Fibroblast of villous mesenchyme (primary cell): ENCODE measurements at regions not wholly inside any gene's neighbourhood (a gene's known extent, or its start where the extent isn't known, plus 50 kb on each side); places are given as distances from the start of the nearest gene placed in this dataset.

Experiments used
- DNase-seq: peaks from one replicate; pipeline ENCODE4 v3.0.0-alpha.2; 2010; ENCODE audit warnings: low read depth
- H3K4me3 ChIP-seq: 2 replicates; pipeline ENCODE4 v1.5.1; 2011; ENCODE audit warnings: low read depth, mild to moderate bottlenecking, low read length
- TF ChIP-seq, protein P1 (sequence below): IDR thresholded peaks from 2 replicates; pipeline ENCODE4 v1.5.1; 2012; ENCODE audit warnings: low read depth, mild to moderate bottlenecking, low read length; ENCODE audit not compliant: insufficient read depth

DNA sequence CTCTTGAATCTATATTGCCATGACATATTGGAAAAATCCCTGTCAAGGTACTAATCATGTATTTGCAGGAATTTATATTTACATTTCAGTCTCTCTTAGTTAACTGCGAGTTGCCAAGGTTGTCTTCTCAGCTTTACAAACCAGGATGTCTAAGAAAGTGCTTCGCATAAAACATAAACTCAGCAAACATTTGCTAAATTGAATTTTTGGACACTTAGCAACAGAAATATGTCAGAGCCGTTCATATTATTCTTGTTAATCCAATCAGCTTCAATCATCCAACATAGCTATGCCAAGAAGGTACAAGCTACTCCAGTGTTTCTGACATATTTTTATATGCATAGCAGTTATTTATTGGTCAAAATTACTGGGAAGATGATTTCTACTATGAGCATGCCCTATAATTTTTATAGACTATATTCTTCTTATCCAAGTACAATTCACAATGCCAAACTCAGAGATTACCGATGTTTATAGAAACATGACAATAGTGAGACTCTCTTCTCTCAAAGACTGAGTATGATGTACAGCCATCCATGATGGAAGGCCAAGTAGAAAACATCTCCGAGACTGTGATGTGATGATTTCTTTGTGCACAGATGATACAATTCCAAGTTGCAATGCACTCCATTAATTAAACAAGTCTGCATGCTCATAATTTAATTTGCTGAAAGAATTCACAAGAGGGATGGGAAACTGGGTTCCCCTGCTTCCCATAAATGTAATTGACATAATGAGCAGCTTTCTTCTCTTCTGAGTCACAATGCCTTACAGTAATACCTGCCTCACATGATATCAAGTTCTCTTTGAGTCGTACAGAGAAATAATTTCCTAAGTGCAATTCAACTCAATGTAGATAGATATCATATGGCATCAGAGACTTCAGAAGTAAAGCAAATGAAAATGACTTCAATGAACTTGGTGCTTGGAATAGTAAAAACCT, 776.3 kb downstream of the EFNB2 start:
- no peak for DNase-seq
- TF ChIP-seq, protein P1, sequence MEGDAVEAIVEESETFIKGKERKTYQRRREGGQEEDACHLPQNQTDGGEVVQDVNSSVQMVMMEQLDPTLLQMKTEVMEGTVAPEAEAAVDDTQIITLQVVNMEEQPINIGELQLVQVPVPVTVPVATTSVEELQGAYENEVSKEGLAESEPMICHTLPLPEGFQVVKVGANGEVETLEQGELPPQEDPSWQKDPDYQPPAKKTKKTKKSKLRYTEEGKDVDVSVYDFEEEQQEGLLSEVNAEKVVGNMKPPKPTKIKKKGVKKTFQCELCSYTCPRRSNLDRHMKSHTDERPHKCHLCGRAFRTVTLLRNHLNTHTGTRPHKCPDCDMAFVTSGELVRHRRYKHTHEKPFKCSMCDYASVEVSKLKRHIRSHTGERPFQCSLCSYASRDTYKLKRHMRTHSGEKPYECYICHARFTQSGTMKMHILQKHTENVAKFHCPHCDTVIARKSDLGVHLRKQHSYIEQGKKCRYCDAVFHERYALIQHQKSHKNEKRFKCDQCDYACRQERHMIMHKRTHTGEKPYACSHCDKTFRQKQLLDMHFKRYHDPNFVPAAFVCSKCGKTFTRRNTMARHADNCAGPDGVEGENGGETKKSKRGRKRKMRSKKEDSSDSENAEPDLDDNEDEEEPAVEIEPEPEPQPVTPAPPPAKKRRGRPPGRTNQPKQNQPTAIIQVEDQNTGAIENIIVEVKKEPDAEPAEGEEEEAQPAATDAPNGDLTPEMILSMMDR, result no peak
- H3K4me3 ChIP-seq, result no peak overlapping the region

GRCh38 chr13:105740739-105741138, 794.7 kb downstream of the EFNB2 start:
- no peak for DNase-seq
- TF ChIP-seq, protein P1, result no peak
- H3K4me3 ChIP-seq, result no peak overlapping the region

DNA sequence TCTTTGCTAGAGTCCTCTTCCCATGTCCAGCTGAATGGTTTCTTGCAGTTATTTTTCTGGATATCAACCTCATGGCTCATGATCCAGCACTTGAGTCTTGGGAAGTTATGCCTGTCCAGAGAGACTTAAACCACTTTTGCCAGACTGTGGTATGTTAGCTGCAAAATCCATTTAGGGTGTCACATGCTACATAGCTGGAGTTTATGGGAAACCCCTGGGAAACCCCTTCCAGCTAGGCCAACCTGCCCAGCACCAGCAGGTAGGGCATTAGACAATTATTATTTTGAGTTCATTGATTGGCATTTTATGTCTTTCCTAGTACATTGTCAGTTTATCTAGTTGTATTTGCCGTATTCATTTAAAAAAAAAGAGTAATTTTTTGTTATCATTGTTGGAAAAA, 797.8 kb downstream of the EFNB2 start:
- DNase-seq, result no peak
- no peak overlapping the region for H3K4me3 ChIP-seq
- TF ChIP-seq, protein P1, result no peak

DNA sequence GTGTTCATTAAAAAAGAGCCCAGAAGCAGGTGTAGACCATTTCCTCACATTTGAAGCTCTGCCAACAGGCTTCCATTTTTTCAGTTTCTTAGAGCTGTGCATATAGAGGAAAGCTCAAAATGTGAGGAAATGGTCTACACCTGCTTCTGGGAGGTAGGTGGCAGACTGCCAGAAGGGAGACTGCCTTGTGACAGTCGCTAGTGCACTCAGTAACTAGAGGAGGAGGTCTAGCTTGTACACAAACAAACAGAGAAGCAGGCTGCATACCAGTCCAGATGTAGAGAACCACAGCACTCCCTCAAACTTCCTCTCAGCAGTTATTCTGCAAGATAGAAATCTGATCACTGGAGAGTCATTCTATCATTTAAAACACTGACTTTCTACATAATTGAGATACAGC, 800.2 kb downstream of the EFNB2 start:
- H3K4me3 ChIP-seq, result no peak overlapping the region
- TF ChIP-seq, protein P1, result no peak
- peak; percentile 4 for DNase-seq

GRCh38 chr13:105732806-105733529, 802.5 kb downstream of the EFNB2 start:
- DNase-seq, result no peak
- TF ChIP-seq, protein P1, result no peak
- H3K4me3 ChIP-seq, result no peak overlapping the region

GRCh38 chr13:105725887-105726286, 809.6 kb downstream of the EFNB2 start:
- DNase-seq, result no peak
- TF ChIP-seq, protein P1, result no peak
- no peak overlapping the region for H3K4me3 ChIP-seq
